HG03469 (cell line): ENCODE measurements at regions not wholly inside any gene's neighbourhood (a gene's known extent, or its start where the extent isn't known, plus 50 kb on each side); places are given as distances from the start of the nearest gene placed in this dataset.
"Not testable (repeated sequence)": the region's sequence is repeated elsewhere in the genome, so short reads cannot be mapped to it uniquely, and the experiment has no call there.

Source experiments
- ATAC-seq: cut with Tn5 transposase; IDR thresholded peaks from one replicate; pipeline ENCODE4 v1.9.1; 2021; ENCODE audit warnings: mild to moderate bottlenecking, moderate library complexity, moderate number of reproducible peaks; ENCODE audit not compliant: unreplicated experiment

- not testable (repeated sequence) for ATAC-seq
Observed at GRCh38 chr10:46095943-46096342, 49.9 kb upstream of the MSMB start.

- no peak for ATAC-seq
Observed at GRCh38 chr10:46096446-46096845, 50.4 kb upstream of the MSMB start.

GRCh38 chr10:46096909-46097575 lies 51.0 kb upstream of the MSMB start:
- no peak for ATAC-seq

GRCh38 chr10:46097576-46098317 lies 51.7 kb upstream of the MSMB start:
- no peak for ATAC-seq

GRCh38 chr10:46098386-46098785 lies 52.3 kb upstream of the MSMB start:
- ATAC-seq, result no peak

GRCh38 chr10:46098925-46099324 lies 52.9 kb upstream of the MSMB start:
- not testable (repeated sequence) for ATAC-seq

GRCh38 chr10:46104071-46104585 lies 58.1 kb upstream of the MSMB start:
- no peak for ATAC-seq

GRCh38 chr10:46105416-46105815 lies 59.3 kb upstream of the MSMB start:
- not testable (repeated sequence) for ATAC-seq

GRCh38 chr10:46105856-46106409 lies 59.9 kb upstream of the MSMB start:
- ATAC-seq, result not testable (repeated sequence)

- peak; percentile 82 for ATAC-seq
Observed at GRCh38 chr10:46106410-46107255, 60.6 kb upstream of the MSMB start.

GRCh38 chr10:46108158-46108499 lies 62.1 kb upstream of the MSMB start:
- ATAC-seq, result not testable (repeated sequence)

- not testable (repeated sequence) for ATAC-seq
Observed at GRCh38 chr10:46154271-46154670, 108.2 kb upstream of the MSMB start.

- ATAC-seq, result not testable (repeated sequence)
Observed at GRCh38 chr10:46154683-46155082, 108.6 kb upstream of the MSMB start.

- ATAC-seq, result not testable (repeated sequence)
Observed at GRCh38 chr10:46156866-46157265, 110.8 kb upstream of the MSMB start.

- no peak for ATAC-seq
Observed at GRCh38 chr10:46169736-46170135, 117.1 kb upstream of the ANTXRL start.

- ATAC-seq, result no peak
Observed at GRCh38 chr10:46170789-46171188, 116.0 kb upstream of the ANTXRL start.

GRCh38 chr10:46171661-46172060 lies 115.1 kb upstream of the ANTXRL start:
- no peak for ATAC-seq

GRCh38 chr10:46175296-46175695 lies 111.5 kb upstream of the ANTXRL start:
- ATAC-seq, result no peak

GRCh38 chr10:46175831-46176230 lies 111.0 kb upstream of the ANTXRL start:
- ATAC-seq, result no peak

- ATAC-seq, result not testable (repeated sequence)
Observed at GRCh38 chr10:46187431-46187830, 99.4 kb upstream of the ANTXRL start.

- ATAC-seq, result no peak
Observed at GRCh38 chr10:46197050-46197449, 89.7 kb upstream of the ANTXRL start.
